ENCODE measurements at regions not wholly inside any gene's neighbourhood (a gene's known extent, or its start where the extent isn't known, plus 50 kb on each side); places are given as distances from the start of the nearest gene placed in this dataset.

DNA sequence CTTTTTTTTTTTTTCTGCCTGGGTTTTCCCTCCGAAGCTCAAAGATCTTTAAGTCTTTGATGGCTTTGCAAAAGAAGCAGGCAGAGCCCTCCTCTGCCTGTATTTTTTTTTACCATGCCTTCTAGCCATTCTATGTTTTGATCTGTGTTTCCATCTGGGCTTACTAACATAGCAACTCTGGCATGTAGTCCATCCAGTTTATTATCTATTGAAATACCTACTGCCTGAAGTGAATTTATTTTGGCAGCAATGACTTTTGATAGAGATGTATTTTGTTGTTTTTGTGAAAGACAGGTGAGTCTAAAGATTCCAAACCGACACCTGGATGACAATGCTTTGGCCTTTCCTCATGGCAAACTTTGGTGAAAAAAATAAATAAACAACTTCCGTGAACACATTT is 1157.7 kb upstream of the MAP3K7 start:
- TF ChIP-seq EHMT2 (IDR thresholded peaks at IDR 0.05; ENCODE audit: low read depth), result no peak
- no peak for TF ChIP-seq SREBF2 (IDR thresholded peaks at IDR 0.05)
- no peak for TF ChIP-seq ZFP36 (IDR thresholded peaks at IDR 0.05; ENCODE audit: borderline replicate concordance, partially characterized antibody)
- TF ChIP-seq, protein P1, sequence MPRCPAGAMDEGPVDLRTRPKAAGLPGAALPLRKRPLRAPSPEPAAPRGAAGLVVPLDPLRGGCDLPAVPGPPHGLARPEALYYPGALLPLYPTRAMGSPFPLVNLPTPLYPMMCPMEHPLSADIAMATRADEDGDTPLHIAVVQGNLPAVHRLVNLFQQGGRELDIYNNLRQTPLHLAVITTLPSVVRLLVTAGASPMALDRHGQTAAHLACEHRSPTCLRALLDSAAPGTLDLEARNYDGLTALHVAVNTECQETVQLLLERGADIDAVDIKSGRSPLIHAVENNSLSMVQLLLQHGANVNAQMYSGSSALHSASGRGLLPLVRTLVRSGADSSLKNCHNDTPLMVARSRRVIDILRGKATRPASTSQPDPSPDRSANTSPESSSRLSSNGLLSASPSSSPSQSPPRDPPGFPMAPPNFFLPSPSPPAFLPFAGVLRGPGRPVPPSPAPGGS (IDR thresholded peaks at IDR 0.05), result no peak
- no peak for TF ChIP-seq HOXB5 (CRISPR knock-in tag; IDR thresholded peaks at IDR 0.05)
- TF ChIP-seq RAD21 (conservative IDR thresholded peaks at IDR 0.05 in 1 of 2, IDR thresholded peaks at IDR 0.05 in 1 of 2), result no peak
- TF ChIP-seq NPAS2 (CRISPR knock-in tag; IDR thresholded peaks at IDR 0.05; ENCODE audit: borderline replicate concordance), result no peak
- TF ChIP-seq EHF (CRISPR knock-in tag; IDR thresholded peaks at IDR 0.05), result no peak
- no peak for TF ChIP-seq CHD2 (IDR thresholded peaks at IDR 0.05; ENCODE audit: low read length, partially characterized antibody)
- TF ChIP-seq CHD4 (IDR thresholded peaks at IDR 0.05; ENCODE audit: borderline replicate concordance), result no peak
- no peak for TF ChIP-seq CBX2 (IDR thresholded peaks at IDR 0.05; ENCODE audit: borderline replicate concordance, low read depth)
- no peak for TF ChIP-seq MAZ (IDR thresholded peaks at IDR 0.05; ENCODE audit: borderline replicate concordance, low read depth, low read length)
- no peak for TF ChIP-seq EP300 (IDR thresholded peaks at IDR 0.05)
- TF ChIP-seq, protein P2, sequence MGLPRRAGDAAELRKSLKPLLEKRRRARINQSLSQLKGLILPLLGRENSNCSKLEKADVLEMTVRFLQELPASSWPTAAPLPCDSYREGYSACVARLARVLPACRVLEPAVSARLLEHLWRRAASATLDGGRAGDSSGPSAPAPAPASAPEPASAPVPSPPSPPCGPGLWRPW (IDR thresholded peaks at IDR 0.05), result no peak
- TF ChIP-seq, protein P3, sequence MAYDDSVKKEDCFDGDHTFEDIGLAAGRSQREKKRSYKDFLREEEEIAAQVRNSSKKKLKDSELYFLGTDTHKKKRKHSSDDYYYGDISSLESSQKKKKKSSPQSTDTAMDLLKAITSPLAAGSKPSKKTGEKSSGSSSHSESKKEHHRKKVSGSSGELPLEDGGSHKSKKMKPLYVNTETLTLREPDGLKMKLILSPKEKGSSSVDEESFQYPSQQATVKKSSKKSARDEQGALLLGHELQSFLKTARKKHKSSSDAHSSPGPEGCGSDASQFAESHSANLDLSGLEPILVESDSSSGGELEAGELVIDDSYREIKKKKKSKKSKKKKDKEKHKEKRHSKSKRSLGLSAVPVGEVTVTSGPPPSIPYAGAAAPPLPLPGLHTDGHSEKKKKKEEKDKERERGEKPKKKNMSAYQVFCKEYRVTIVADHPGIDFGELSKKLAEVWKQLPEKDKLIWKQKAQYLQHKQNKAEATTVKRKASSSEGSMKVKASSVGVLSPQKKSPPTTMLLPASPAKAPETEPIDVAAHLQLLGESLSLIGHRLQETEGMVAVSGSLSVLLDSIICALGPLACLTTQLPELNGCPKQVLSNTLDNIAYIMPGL (CRISPR knock-in tag; IDR thresholded peaks at IDR 0.05; ENCODE audit: borderline replicate concordance), result no peak
- TF ChIP-seq HEYL (CRISPR knock-in tag; IDR thresholded peaks at IDR 0.05), result no peak
- no peak for TF ChIP-seq FOSL2 (IDR thresholded peaks at IDR 0.05)
- no peak for TF ChIP-seq FOSL2 (CRISPR knock-in tag; IDR thresholded peaks at IDR 0.05)
- TF ChIP-seq JUN (IDR thresholded peaks at IDR 0.05), result no peak
- no peak for TF ChIP-seq CBX8 (IDR thresholded peaks at IDR 0.05)
- TF ChIP-seq, protein P4, sequence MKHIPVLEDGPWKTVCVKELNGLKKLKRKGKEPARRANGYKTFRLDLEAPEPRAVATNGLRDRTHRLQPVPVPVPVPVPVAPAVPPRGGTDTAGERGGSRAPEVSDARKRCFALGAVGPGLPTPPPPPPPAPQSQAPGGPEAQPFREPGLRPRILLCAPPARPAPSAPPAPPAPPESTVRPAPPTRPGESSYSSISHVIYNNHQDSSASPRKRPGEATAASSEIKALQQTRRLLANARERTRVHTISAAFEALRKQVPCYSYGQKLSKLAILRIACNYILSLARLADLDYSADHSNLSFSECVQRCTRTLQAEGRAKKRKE (CRISPR knock-in tag; IDR thresholded peaks at IDR 0.05; ENCODE audit: low read depth), result no peak
- Histone ChIP-seq H3K27ac (no peak overlapping the region), H3K9me3 (no peaks in the 10 kb centered on the region), H3K4me3 (no peak overlapping the region), H3K4me2 (no peak overlapping the region), H3K4me1 (no peaks in the 10 kb centered on the region)
- FAIRE-seq (no peak), DNase-seq (ENCODE audit: low read depth in 1 of 2, low spot score in 1 of 2) (no peak), ATAC-seq (no peak)
- POLR2A ChIA-PET, result no interaction called here
- 2% methylated on average over 3 of the region's 3 CpGs for WGBS (ENCODE audit: missing lambda C conversion rate)
- CTCF ChIA-PET, result interaction anchor here (1.1 kb wide), 1 partner anchor 14 kb away, joined by 3 read pairs; no protein-coding TSS in a partner anchor

DNA sequence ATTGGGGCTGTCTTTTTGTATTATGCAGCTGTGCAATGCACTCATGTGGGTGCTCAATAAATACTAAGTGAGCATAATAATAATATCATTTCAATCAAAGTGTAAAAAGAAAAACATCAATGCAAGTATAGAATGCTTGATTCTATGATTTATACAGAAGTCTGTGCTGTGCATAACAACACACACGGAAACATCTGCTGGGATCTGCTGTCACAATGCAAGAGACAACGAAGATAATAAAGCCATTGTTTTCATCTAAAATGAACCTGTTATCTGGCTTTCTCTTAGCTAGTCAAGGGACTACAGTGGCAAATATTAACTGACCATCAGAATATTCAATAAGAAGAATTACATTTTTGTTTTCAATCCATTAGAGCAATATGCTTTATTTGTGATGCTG is 1156.9 kb upstream of the MAP3K7 start:
- Histone ChIP-seq H3K9me3 (no peaks in the 10 kb centered on the region), H3K4me1 (no peaks in the 10 kb centered on the region), H3K4me2 (no peak overlapping the region), H3K4me3 (no peak overlapping the region), H3K27ac (no peak overlapping the region)
- ATAC-seq (no peak), DNase-seq (ENCODE audit: low read depth in 1 of 2, low spot score in 1 of 2) (no peak), FAIRE-seq (no peak)
- whole genome bisulfite sequencing (ENCODE audit: missing lambda C conversion rate), result 5% methylated on average over 2 of the region's 2 CpGs
- TF ChIP-seq MAFK (IDR thresholded peaks at IDR 0.05; ENCODE audit: partially characterized antibody) (no peak), CBX8 (IDR thresholded peaks at IDR 0.05) (no peak), RFX5 (IDR thresholded peaks at IDR 0.05) (no peak)
- TF ChIP-seq, protein P5, sequence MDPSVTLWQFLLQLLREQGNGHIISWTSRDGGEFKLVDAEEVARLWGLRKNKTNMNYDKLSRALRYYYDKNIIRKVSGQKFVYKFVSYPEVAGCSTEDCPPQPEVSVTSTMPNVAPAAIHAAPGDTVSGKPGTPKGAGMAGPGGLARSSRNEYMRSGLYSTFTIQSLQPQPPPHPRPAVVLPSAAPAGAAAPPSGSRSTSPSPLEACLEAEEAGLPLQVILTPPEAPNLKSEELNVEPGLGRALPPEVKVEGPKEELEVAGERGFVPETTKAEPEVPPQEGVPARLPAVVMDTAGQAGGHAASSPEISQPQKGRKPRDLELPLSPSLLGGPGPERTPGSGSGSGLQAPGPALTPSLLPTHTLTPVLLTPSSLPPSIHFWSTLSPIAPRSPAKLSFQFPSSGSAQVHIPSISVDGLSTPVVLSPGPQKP (IDR thresholded peaks at IDR 0.05; ENCODE audit: low read depth, low read length), result no peak
- TF ChIP-seq, protein P6, sequence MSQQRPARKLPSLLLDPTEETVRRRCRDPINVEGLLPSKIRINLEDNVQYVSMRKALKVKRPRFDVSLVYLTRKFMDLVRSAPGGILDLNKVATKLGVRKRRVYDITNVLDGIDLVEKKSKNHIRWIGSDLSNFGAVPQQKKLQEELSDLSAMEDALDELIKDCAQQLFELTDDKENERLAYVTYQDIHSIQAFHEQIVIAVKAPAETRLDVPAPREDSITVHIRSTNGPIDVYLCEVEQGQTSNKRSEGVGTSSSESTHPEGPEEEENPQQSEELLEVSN (IDR thresholded peaks at IDR 0.05; ENCODE audit: borderline replicate concordance, low read depth), result no peak
- ChIA-PET CTCF (interaction anchor here (1.1 kb wide), 1 partner anchor 13 kb away, joined by 3 read pairs; no protein-coding TSS in a partner anchor), POLR2A (no interaction called here)
